ENCODE measurements at regions not wholly inside any gene's neighbourhood (a gene's known extent, or its start where the extent isn't known, plus 50 kb on each side); places are given as distances from the start of the nearest gene placed in this dataset.

- H3K27ac ChIP-seq (ENCODE audit: low read depth, low read length): no peak overlapping the region
- H3K9me3 ChIP-seq (ENCODE audit: control insufficient read depth in 1 of 2, low read length in 2 of 2): no peaks in the 10 kb centered on the region
- no peak for DNase-seq
- intact Hi-C loops (cut with micrococcal nuclease): no loop called here
- no peaks in the 10 kb centered on the region for H3K36me3 ChIP-seq (ENCODE audit: insufficient read depth, low read length)
- Mint-ChIP-seq H3K4me1 (peaks cover 14 to 26% (median 21%) of the 10 kb centered on the region in 4 donors), H3K27ac (no peak overlapping the region), H3K27me3 (peaks cover 1 to 4% of the 10 kb centered on the region in 2 donors), H3K36me3 (no peaks in the 10 kb centered on the region), H3K9me3 (no peaks in the 10 kb centered on the region), H3K4me3 (no peak overlapping the region)
- H3K4me3 ChIP-seq (ENCODE audit: low read length in 2 of 2): no peak overlapping the region
- peaks cover 25% of the 10 kb centered on the region for H3K4me1 ChIP-seq (ENCODE audit: insufficient read depth, low read length)
- ChIA-PET CTCF (ENCODE audit: partially characterized antibody) (interaction anchor here (1.4 kb wide), 1 partner anchor 39 kb away, joined by 3 read pairs; no protein-coding TSS in a partner anchor), POLR2A (ENCODE audit: partially characterized antibody) (no interaction called here)
- no peaks in the 10 kb centered on the region for H3K27me3 ChIP-seq (ENCODE audit: insufficient read depth, low read length)
Measured at GRCh38 chr10:110392121-110392520, 87.4 kb upstream of the SMNDC1 start.

DNA sequence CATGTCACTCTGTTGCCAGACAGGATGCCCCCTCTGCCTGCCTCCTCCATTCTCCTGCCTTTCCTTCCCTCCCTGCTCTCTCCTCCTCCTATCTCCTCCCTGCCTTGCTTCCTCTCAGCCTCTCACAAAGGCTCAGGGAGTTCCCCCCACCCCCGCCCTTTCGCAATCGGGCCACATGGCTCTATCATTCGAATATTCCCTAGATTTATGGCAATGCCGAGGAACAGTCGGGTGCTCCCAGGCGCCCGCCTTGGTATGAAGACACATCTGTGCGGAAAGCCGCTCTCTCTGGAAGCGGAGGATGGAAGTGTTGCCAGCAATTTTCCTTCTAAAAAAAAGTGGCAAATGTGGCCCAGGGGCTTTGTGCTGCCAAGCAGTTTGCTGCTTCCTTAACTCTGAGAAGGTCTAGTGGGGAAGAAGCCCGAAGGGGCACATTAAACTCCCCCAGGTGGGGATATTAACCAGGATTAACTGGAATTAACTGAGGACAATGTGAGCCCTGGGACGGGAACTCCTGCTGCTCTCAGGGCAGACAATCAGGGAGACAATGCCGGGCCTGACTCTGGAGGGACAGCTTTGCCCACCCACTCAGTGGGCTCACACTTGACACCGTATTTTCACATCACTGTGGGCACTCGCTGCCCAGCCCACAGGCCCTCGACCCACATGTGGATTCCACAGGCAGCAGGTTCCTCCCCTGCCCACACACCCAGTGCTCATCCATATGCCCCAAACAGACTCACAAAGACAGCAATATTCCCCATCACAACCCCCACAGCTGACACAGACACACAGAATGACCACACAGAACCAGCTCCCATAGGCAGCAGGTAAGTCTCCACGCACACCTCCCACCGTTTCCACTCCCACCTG lies 88.4 kb upstream of the SMNDC1 start:
- DNase-seq: no peak
- no peaks in the 10 kb centered on the region for H3K27me3 ChIP-seq (ENCODE audit: insufficient read depth, low read length)
- no peaks in the 10 kb centered on the region for H3K9me3 ChIP-seq (ENCODE audit: control insufficient read depth in 1 of 2, low read length in 2 of 2)
- no peak overlapping the region for H3K4me3 ChIP-seq (ENCODE audit: low read length in 2 of 2)
- H3K4me1 ChIP-seq (ENCODE audit: insufficient read depth, low read length): peaks cover 17% of the 10 kb centered on the region
- no peaks in the 10 kb centered on the region for H3K36me3 ChIP-seq (ENCODE audit: insufficient read depth, low read length)
- H3K27me3 Mint-ChIP-seq: peaks cover 1 to 4% of the 10 kb centered on the region in 2 donors
- intact Hi-C loops (cut with micrococcal nuclease): no loop called here
- no peaks in the 10 kb centered on the region for H3K36me3 Mint-ChIP-seq
- no peak overlapping the region for H3K27ac ChIP-seq (ENCODE audit: low read depth, low read length)
- POLR2A ChIA-PET (ENCODE audit: partially characterized antibody): no interaction called here
- H3K4me1 Mint-ChIP-seq: peaks cover 9 to 17% (median 13%) of the 10 kb centered on the region in 4 donors
- H3K9me3 Mint-ChIP-seq: no peaks in the 10 kb centered on the region
- CTCF ChIA-PET (ENCODE audit: partially characterized antibody): no interaction called here
- H3K4me3 Mint-ChIP-seq: no peak overlapping the region
- peak overlapping the region in 3 of 7 donors; percentile 19 to 49 (median 29) for H3K27ac Mint-ChIP-seq

- POLR2A ChIA-PET (ENCODE audit: partially characterized antibody): no interaction called here
- no peak for DNase-seq
- Mint-ChIP-seq H3K27me3 (peaks cover 1 to 4% of the 10 kb centered on the region in 2 donors), H3K4me1 (peaks cover 3 to 10% (median 6%) of the 10 kb centered on the region in 4 donors), H3K4me3 (no peak overlapping the region), H3K9me3 (no peaks in the 10 kb centered on the region), H3K36me3 (no peaks in the 10 kb centered on the region), H3K27ac (peak overlapping the region in 2 of 7 donors; percentile 29 to 49)
- H3K27me3 ChIP-seq (ENCODE audit: insufficient read depth, low read length): no peaks in the 10 kb centered on the region
- H3K9me3 ChIP-seq (ENCODE audit: control insufficient read depth in 1 of 2, low read length in 2 of 2): no peaks in the 10 kb centered on the region
- H3K27ac ChIP-seq (ENCODE audit: low read depth, low read length): no peak overlapping the region
- H3K4me1 ChIP-seq (ENCODE audit: insufficient read depth, low read length): peaks cover 11% of the 10 kb centered on the region
- intact Hi-C loops (cut with micrococcal nuclease): no loop called here
- no peaks in the 10 kb centered on the region for H3K36me3 ChIP-seq (ENCODE audit: insufficient read depth, low read length)
- no peak overlapping the region for H3K4me3 ChIP-seq (ENCODE audit: low read length in 2 of 2)
- CTCF ChIA-PET (ENCODE audit: partially characterized antibody): no interaction called here
Measured at GRCh38 chr10:110393866-110394265, 89.1 kb upstream of the SMNDC1 start.

DNA sequence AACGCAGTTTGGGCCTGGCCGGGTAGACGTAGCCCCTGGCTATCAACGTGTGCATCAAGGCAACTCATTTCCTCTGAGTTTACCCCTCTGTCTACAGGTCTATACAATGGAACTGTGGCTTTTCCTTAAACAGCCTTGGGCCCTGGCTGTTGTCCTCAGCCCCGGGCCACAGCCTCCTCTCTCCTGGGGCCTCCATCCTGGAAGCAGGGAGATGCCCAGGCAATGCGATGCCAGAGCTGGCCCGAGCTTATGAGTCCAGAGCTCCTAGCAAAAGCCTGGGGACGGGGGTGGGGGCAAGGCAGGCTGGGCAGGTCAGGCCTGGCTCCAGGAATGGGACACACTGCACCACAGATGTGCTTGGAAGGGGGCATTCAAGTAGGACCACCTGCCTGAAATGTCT lies 89.6 kb upstream of the SMNDC1 start:
- Histone ChIP-seq H3K36me3 (ENCODE audit: insufficient read depth, low read length) (no peaks in the 10 kb centered on the region), H3K4me1 (ENCODE audit: insufficient read depth, low read length) (peaks cover 11% of the 10 kb centered on the region), H3K27ac (ENCODE audit: low read depth, low read length) (no peak overlapping the region), H3K27me3 (ENCODE audit: insufficient read depth, low read length) (no peaks in the 10 kb centered on the region), H3K4me3 (ENCODE audit: low read length in 2 of 2) (no peak overlapping the region), H3K9me3 (ENCODE audit: control insufficient read depth in 1 of 2, low read length in 2 of 2) (no peaks in the 10 kb centered on the region)
- ChIA-PET POLR2A (ENCODE audit: partially characterized antibody) (no interaction called here), CTCF (ENCODE audit: partially characterized antibody) (no interaction called here)
- Mint-ChIP-seq H3K4me3 (no peak overlapping the region), H3K27me3 (peaks cover 1 to 4% of the 10 kb centered on the region in 2 donors), H3K4me1 (peaks cover 3 to 10% (median 6%) of the 10 kb centered on the region in 4 donors), H3K9me3 (no peaks in the 10 kb centered on the region), H3K36me3 (no peaks in the 10 kb centered on the region), H3K27ac (no peak overlapping the region)
- intact Hi-C loops (cut with micrococcal nuclease): no loop called here
- DNase-seq: no peak

DNA sequence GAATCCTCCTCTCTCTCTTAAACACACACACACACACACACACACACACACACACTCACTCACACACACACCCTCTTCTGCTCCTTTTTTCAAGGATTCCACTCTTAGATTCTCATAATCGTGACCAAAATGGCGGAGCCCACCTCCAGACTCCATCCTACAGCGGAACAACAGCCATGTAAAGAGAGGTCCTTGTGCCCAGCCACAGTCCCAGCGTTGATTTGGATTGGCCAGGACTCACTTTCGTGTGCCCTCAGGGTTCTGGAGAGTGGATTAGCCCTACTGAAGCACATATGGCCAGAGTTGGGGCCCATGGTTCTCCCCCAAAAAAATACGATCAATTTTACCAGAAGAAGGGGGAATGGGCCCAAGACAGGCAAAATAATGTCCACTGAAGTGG lies 90.2 kb upstream of the SMNDC1 start:
- Mint-ChIP-seq H3K36me3 (no peaks in the 10 kb centered on the region), H3K9me3 (no peaks in the 10 kb centered on the region), H3K4me3 (no peak overlapping the region), H3K27ac (no peak overlapping the region), H3K27me3 (peaks cover 1 to 4% of the 10 kb centered on the region in 2 donors), H3K4me1 (peaks cover 3 to 10% (median 6%) of the 10 kb centered on the region in 4 donors)
- DNase-seq: no peak
- Histone ChIP-seq H3K4me3 (ENCODE audit: low read length in 2 of 2) (no peak overlapping the region), H3K36me3 (ENCODE audit: insufficient read depth, low read length) (no peaks in the 10 kb centered on the region), H3K27ac (ENCODE audit: low read depth, low read length) (no peak overlapping the region), H3K27me3 (ENCODE audit: insufficient read depth, low read length) (no peaks in the 10 kb centered on the region), H3K9me3 (ENCODE audit: control insufficient read depth in 1 of 2, low read length in 2 of 2) (no peaks in the 10 kb centered on the region), H3K4me1 (ENCODE audit: insufficient read depth, low read length) (peaks cover 11% of the 10 kb centered on the region)
- POLR2A ChIA-PET (ENCODE audit: partially characterized antibody): no interaction called here
- CTCF ChIA-PET (ENCODE audit: partially characterized antibody): no interaction called here
- intact Hi-C loops (cut with micrococcal nuclease): no loop called here

GRCh38 chr10:110395350-110396283 lies 90.9 kb upstream of the SMNDC1 start:
- CTCF ChIA-PET (ENCODE audit: partially characterized antibody): no interaction called here
- H3K4me1 Mint-ChIP-seq: peaks cover 3 to 10% (median 6%) of the 10 kb centered on the region in 4 donors
- peak overlapping the region in 4 of 7 donors; percentile 29 to 83 (median 68) for H3K27ac Mint-ChIP-seq

DNA sequence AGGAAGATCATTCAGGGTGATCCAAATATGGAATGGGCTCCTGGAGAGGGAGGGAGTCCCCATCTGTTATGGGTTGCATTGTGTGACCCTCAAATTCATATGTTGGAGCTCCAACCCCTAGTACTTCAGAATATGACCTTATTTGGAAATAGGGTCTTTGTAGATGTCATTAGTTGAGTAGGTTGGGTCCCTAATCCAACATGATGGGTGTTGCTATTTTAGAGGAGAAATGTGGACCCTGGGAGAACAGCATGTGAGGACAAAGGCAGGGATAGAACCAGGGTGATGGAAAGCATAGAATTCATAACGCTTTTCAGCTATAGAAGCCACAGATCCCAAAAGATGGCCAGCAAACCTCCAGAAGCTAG lies 91.5 kb upstream of the SMNDC1 start:
- no peaks in the 10 kb centered on the region for H3K36me3 ChIP-seq (ENCODE audit: insufficient read depth, low read length)
- CTCF ChIA-PET (ENCODE audit: partially characterized antibody): interaction anchor here (0.8 to 1.2 kb wide), 2 partner anchors 11 to 43 kb away, joined by 3 read pairs; no protein-coding TSS in a partner anchor
- no peak overlapping the region for H3K4me3 ChIP-seq (ENCODE audit: low read length in 2 of 2)
- H3K27me3 ChIP-seq (ENCODE audit: insufficient read depth, low read length): no peaks in the 10 kb centered on the region
- H3K27ac Mint-ChIP-seq: peak overlapping the region in 3 of 7 donors; percentile 60 to 83 (median 76)
- peaks cover 3 to 10% (median 6%) of the 10 kb centered on the region in 4 donors for H3K4me1 Mint-ChIP-seq
- no peak for DNase-seq
- no peaks in the 10 kb centered on the region for H3K9me3 ChIP-seq (ENCODE audit: control insufficient read depth in 1 of 2, low read length in 2 of 2)
- no peak overlapping the region for H3K27ac ChIP-seq (ENCODE audit: low read depth, low read length)
- H3K9me3 Mint-ChIP-seq: no peaks in the 10 kb centered on the region
- POLR2A ChIA-PET (ENCODE audit: partially characterized antibody): interaction anchor here (1.7 kb wide), 1 partner anchor 19 kb away, joined by 6 read pairs; no protein-coding TSS in a partner anchor
- H3K4me1 ChIP-seq (ENCODE audit: insufficient read depth, low read length): peaks cover 11% of the 10 kb centered on the region
- intact Hi-C loops (cut with micrococcal nuclease): no loop called here
- no peaks in the 10 kb centered on the region for H3K36me3 Mint-ChIP-seq
- no peak overlapping the region for H3K4me3 Mint-ChIP-seq
- H3K27me3 Mint-ChIP-seq: peaks cover 1 to 4% of the 10 kb centered on the region in 2 donors

More at GRCh38 chr10:110395350-110396283, 90.9 kb upstream of the SMNDC1 start:
- no peak overlapping the region for H3K4me3 Mint-ChIP-seq
- Histone ChIP-seq H3K4me1 (ENCODE audit: insufficient read depth, low read length) (peaks cover 11% of the 10 kb centered on the region), H3K4me3 (ENCODE audit: low read length in 2 of 2) (no peak overlapping the region), H3K27ac (ENCODE audit: low read depth, low read length) (no peak overlapping the region), H3K9me3 (ENCODE audit: control insufficient read depth in 1 of 2, low read length in 2 of 2) (no peaks in the 10 kb centered on the region), H3K27me3 (ENCODE audit: insufficient read depth, low read length) (no peaks in the 10 kb centered on the region), H3K36me3 (ENCODE audit: insufficient read depth, low read length) (no peaks in the 10 kb centered on the region)
- no peaks in the 10 kb centered on the region for H3K9me3 Mint-ChIP-seq
- intact Hi-C loops (cut with micrococcal nuclease): no loop called here
- no peaks in the 10 kb centered on the region for H3K36me3 Mint-ChIP-seq
- H3K27me3 Mint-ChIP-seq: peaks cover 1 to 4% of the 10 kb centered on the region in 2 donors
- POLR2A ChIA-PET (ENCODE audit: partially characterized antibody): interaction anchor here (1.7 kb wide), 1 partner anchor 19 kb away, joined by 6 read pairs; no protein-coding TSS in a partner anchor
- DNase-seq: peak in 4 of 5 donors; percentile 24 to 69 (median 40)
